Mucosa of rectum (tissue), 2 donors: ENCODE measurements at regions not wholly inside any gene's neighbourhood (a gene's known extent, or its start where the extent isn't known, plus 50 kb on each side); places are given as distances from the start of the nearest gene placed in this dataset.
"Not testable (repeated sequence)": the region's sequence is repeated elsewhere in the genome, so short reads cannot be mapped to it uniquely, and the experiment has no call there.

ENCODE experiments used
- H3K27ac ChIP-seq, 2 donors: one replicate each; pipeline ENCODE4 v1.7.0; 2013; ENCODE audit warnings: inconsistent platforms in 2 of 2, low read depth in 2 of 2, low read length in 2 of 2
- H3K27me3 ChIP-seq, 2 donors: one replicate each; pipeline ENCODE4 v1.7.0; 2013; ENCODE audit warnings: low read length in 2 of 2; ENCODE audit not compliant: control insufficient read depth in 2 of 2, insufficient read depth in 2 of 2
- H3K36me3 ChIP-seq, 2 donors: one replicate each; pipeline ENCODE4 v1.7.0; 2013; ENCODE audit warnings: low read length in 2 of 2; ENCODE audit not compliant: control insufficient read depth in 2 of 2, insufficient read depth in 2 of 2
- H3K4me1 ChIP-seq, 2 donors: one replicate each; pipeline ENCODE4 v1.7.0; 2013; ENCODE audit warnings: low read length in 2 of 2, mild to moderate bottlenecking in 1 of 2; ENCODE audit not compliant: control insufficient read depth in 2 of 2, insufficient read depth in 2 of 2
- H3K4me3 ChIP-seq, 2 donors: one replicate each; pipeline ENCODE4 v1.7.0; 2013; ENCODE audit warnings: low read length in 2 of 2
- H3K9ac ChIP-seq, 2 donors: one replicate each; pipeline ENCODE4 v1.7.0; 2013; ENCODE audit warnings: low read length in 2 of 2, low read depth in 1 of 2, mild to moderate bottlenecking in 1 of 2
- H3K9me3 ChIP-seq, 2 donors: one replicate each; pipeline ENCODE4 v1.7.0; 2013; ENCODE audit warnings: low read length in 2 of 2; ENCODE audit not compliant: control insufficient read depth in 2 of 2
- donor health status: healthy.
- donor health status: Normal muscosa, but diverticular disease.

DNA sequence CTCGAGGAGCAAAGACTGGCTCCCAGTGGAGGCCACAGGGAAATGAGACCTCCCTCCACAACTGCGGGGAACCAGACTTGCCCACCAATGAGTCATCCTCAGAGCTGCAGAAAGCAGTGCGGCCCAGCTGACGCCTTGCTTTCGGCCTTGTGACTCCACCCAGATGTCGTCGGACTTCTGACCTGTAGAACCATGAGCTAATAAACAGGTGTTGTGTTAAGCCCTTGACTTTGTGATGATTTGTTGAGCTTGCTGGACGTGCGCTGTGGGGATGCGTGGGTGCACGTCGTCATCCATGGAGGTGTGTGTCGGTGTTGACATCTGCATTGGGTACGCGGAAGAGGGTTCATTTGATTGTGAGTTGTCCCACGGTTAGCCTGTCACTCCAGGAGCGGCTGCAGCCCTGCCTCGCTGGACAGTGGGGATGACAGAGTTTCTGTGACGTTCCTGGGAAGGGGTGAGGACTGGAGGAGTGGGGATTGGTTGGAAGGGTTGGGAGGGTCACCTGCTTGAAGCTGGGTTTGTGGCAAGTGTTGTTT lies 154.1 kb downstream of the SH3BP4 start:
- Histone ChIP-seq H3K4me1 (no peaks in the 10 kb centered on the region), H3K9me3 (no peaks in the 10 kb centered on the region), H3K27me3 (no peaks in the 10 kb centered on the region), H3K27ac (no peak overlapping the region), H3K36me3 (no peaks in the 10 kb centered on the region), H3K4me3 (no peak overlapping the region), H3K9ac (no peak overlapping the region)

DNA sequence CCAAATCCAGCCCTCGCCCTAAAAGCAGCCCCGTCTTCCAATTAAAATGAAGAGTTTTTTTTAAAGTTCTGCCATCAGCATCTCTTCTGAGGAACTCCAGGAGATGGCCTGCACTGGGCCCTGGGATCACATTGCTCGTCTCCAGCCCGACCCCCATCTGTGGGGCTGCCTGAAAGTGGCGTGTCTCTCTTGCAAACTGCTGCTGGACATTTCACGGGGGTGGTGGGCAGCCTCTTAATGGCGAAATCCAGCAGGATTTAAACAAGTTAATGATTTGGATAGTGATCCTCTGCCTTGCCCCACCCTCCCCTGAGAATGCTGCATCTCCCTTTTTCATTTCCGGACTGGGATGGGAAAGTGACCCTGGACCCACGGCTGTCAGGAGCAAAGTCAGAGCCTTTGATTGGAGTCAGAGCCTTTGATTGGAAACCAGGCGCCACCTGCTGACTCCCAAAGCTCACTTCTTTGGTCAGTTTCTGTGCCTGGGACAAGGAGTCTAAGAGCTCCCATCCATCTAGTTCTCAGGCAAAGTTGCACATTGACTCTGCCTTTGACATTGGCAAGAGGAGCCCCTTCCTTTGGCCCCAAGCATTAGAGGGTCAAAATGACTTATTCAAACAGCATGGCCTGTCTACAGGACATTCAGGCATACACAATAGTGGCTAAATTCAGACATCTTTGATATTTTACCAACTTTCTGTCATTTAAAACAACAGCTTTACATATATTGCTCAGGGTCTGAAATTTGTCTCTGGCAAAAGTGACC lies 155.2 kb downstream of the SH3BP4 start:
- Histone ChIP-seq H3K36me3 (no peaks in the 10 kb centered on the region), H3K9me3 (no peaks in the 10 kb centered on the region), H3K4me1 (no peaks in the 10 kb centered on the region), H3K27me3 (no peaks in the 10 kb centered on the region), H3K27ac (no peak overlapping the region), H3K4me3 (no peak overlapping the region), H3K9ac (no peak overlapping the region)

DNA sequence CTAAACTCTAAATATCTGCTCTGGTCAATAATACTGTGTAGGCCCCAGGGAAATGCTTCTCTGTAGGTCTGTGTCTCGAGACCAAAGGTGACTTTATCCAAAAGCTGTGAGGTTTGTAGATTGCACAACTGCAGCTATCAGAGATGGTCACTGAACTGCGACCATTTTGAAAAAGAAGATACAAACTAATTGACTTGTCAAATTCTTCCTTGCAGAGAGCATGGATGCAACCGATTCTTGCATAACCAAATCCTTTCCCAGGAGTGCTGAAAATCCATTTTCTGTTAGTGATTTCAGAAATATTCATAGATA lies 155.8 kb downstream of the SH3BP4 start:
- H3K9ac ChIP-seq, result no peak overlapping the region
- no peaks in the 10 kb centered on the region for H3K4me1 ChIP-seq
- H3K9me3 ChIP-seq, result no peaks in the 10 kb centered on the region
- H3K27me3 ChIP-seq, result no peaks in the 10 kb centered on the region
- H3K36me3 ChIP-seq, result no peaks in the 10 kb centered on the region
- H3K27ac ChIP-seq, result no peak overlapping the region
- no peak overlapping the region for H3K4me3 ChIP-seq

- H3K27me3 ChIP-seq, H3K36me3 ChIP-seq, H3K27ac ChIP-seq, H3K9ac ChIP-seq, H3K4me3 ChIP-seq, H3K4me1 ChIP-seq, H3K9me3 ChIP-seq: not testable (repeated sequence)
Observed at GRCh38 chr2:235109561-235109960, 157.7 kb downstream of the SH3BP4 start.

DNA sequence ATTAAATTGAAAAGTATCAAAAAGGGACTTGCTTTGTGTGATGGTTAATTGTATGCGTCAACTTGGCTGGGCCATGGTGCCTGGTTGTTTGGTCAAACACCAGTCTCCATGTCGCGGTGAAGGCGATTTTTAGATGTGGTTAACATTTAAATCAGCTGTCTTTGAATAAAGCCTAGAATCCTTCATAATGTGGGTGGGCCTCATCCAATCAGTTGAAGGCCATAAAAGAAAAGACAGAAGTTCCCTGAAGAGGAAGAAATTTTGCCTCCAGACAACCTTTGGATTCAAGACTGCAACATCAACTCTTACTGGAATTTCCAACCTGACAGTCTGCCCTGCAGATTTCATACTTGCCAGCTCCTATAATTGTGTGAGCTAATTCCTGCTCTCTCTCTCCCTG lies 160.5 kb downstream of the SH3BP4 start:
- no peak overlapping the region for H3K9ac ChIP-seq
- H3K36me3 ChIP-seq, result no peaks in the 10 kb centered on the region
- no peak overlapping the region for H3K27ac ChIP-seq
- H3K4me1 ChIP-seq, result no peaks in the 10 kb centered on the region
- H3K4me3 ChIP-seq, result no peak overlapping the region
- no peaks in the 10 kb centered on the region for H3K9me3 ChIP-seq
- H3K27me3 ChIP-seq, result no peaks in the 10 kb centered on the region

GRCh38 chr2:235113854-235114253 lies 162.0 kb downstream of the SH3BP4 start:
- Histone ChIP-seq H3K4me3 (no peak overlapping the region), H3K9ac (no peak overlapping the region), H3K27ac (no peak overlapping the region), H3K9me3 (no peaks in the 10 kb centered on the region), H3K4me1 (no peaks in the 10 kb centered on the region), H3K36me3 (no peaks in the 10 kb centered on the region), H3K27me3 (no peaks in the 10 kb centered on the region)

GRCh38 chr2:235114286-235114685 lies 162.5 kb downstream of the SH3BP4 start:
- no peaks in the 10 kb centered on the region for H3K27me3 ChIP-seq
- no peaks in the 10 kb centered on the region for H3K4me1 ChIP-seq
- no peaks in the 10 kb centered on the region for H3K9me3 ChIP-seq
- H3K9ac ChIP-seq, result no peak overlapping the region
- no peaks in the 10 kb centered on the region for H3K36me3 ChIP-seq
- H3K27ac ChIP-seq, result no peak overlapping the region
- H3K4me3 ChIP-seq, result no peak overlapping the region

DNA sequence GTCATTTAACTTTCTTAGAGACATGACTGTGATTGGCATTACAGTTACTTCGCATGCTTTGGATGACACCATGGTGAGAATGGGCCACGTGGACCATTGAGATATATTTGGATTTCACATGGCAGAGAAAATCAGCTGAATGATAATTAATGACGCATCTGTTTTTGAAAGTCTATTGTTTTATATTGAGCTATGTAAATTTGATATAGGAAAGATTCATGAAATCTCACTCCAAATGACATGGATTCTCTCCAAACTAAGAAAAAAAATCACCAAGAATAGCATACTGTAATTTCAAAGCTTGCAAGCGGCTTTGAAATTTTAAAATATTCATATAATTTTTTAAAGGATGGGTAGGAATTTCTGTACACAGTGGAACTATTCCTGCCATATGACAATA lies 163.7 kb downstream of the SH3BP4 start:
- Histone ChIP-seq H3K9me3 (no peaks in the 10 kb centered on the region), H3K27me3 (no peaks in the 10 kb centered on the region), H3K36me3 (no peaks in the 10 kb centered on the region), H3K4me3 (no peak overlapping the region), H3K27ac (no peak overlapping the region), H3K4me1 (no peaks in the 10 kb centered on the region), H3K9ac (no peak overlapping the region)

DNA sequence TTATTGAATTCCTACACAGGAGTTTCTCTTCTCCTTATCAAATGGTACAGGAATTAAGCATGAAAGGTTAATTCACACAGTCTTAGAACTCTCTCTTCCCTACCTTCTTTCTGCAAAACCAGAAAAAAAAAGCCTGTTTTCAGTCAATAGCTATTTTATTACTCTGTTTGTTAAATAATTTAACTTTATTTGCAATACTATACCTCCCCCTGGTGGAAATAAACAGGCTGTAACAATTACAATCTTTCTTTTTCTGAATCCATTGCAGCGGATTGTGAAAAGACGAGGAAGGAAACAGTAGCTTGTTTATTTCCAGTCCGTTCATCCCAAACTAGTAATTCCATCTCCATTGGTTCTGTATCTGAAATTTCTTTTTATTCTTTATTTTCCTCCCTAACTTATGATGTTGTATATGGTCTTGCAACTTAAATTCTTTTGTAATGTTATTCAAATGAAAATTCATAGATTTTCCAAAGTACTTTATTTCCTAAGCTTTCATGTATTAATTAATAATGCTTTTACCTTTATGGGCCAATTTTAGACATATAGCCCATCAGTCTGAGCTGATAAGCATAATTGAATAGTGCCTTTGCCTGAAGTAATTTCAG lies 165.2 kb downstream of the SH3BP4 start:
- Histone ChIP-seq H3K9ac (no peak overlapping the region), H3K27ac (no peak overlapping the region), H3K4me1 (no peaks in the 10 kb centered on the region), H3K27me3 (no peaks in the 10 kb centered on the region), H3K4me3 (no peak overlapping the region), H3K9me3 (no peaks in the 10 kb centered on the region), H3K36me3 (no peaks in the 10 kb centered on the region)

GRCh38 chr2:235126768-235127167 lies 175.0 kb downstream of the SH3BP4 start:
- peaks cover 0 to 5% of the 10 kb centered on the region in 2 donors for H3K27me3 ChIP-seq
- H3K27ac ChIP-seq, result no peak overlapping the region
- H3K4me3 ChIP-seq, result no peak overlapping the region
- H3K9ac ChIP-seq, result no peak overlapping the region
- no peaks in the 10 kb centered on the region for H3K4me1 ChIP-seq
- H3K36me3 ChIP-seq, result no peaks in the 10 kb centered on the region
- H3K9me3 ChIP-seq, result no peaks in the 10 kb centered on the region
